ENCODE measurements at regions not wholly inside any gene's neighbourhood (a gene's known extent, or its start where the extent isn't known, plus 50 kb on each side); places are given as distances from the start of the nearest gene placed in this dataset.

DNA sequence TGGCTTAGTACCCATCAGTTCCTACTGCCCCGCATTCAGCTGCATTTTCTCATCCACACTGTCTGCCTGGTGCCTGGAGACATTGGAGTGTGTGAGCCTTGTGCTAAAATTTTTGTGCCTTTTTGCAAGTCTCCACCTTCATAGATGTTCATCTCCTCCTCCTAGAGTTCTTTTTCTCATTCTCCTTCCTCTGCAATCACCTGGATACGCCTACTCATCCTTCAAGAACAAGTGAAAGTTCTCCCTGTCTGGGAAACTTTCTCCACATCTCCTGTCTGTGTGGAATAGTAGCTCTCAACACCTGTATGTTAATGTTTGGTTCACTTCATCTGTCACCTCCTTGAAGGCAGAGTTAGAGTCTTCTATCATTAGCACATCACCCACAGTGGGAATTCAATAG, 125.7 kb upstream of the FBXL17 start:
- TF ChIP-seq ZNF274 (IDR thresholded peaks at IDR 0.05; ENCODE audit: low read depth, low read length) (no peak), YY1 (IDR thresholded peaks at IDR 0.05; ENCODE audit: insufficient read depth, insufficient read length) (no peak)

Measured in NT2/D1 (cell line).